Neural cell (in vitro differentiated cells): ENCODE measurements at regions not wholly inside any gene's neighbourhood (a gene's known extent, or its start where the extent isn't known, plus 50 kb on each side); places are given as distances from the start of the nearest gene placed in this dataset.

Source experiments
- H2AFZ ChIP-seq: fragments of 200-600, 300-800 bp; sonication (generic), shearing (Covaris generic); 2 replicates; pipeline ENCODE4 v1.6.0; 2014; ENCODE audit warnings: low read depth, mild to moderate bottlenecking, antibody characterized with exemption, low read length, moderate library complexity
- H3F3A ChIP-seq: fragments of 200-600 bp; shearing (Covaris generic); 2 replicates; pipeline ENCODE4 v1.6.1; 2016; ENCODE audit warnings: mild to moderate bottlenecking, moderate library complexity, mixed read lengths, antibody characterized with exemption, low read length; ENCODE audit not compliant: insufficient read depth, poor library complexity, severe bottlenecking
- H3K27ac ChIP-seq: fragments of 200-600, 300-800 bp; sonication (generic), shearing (Covaris generic); 2 replicates; pipeline ENCODE4 v1.5.1; 2014; ENCODE audit warnings: mild to moderate bottlenecking, low read length, moderate library complexity
- H3K27me3 ChIP-seq: fragments of 300-800, 200-600 bp; sonication (generic), shearing (Covaris generic); 2 replicates; pipeline ENCODE4 v1.6.0; 2014; ENCODE audit warnings: mild to moderate bottlenecking, low read depth, low read length, moderate library complexity; ENCODE audit not compliant: insufficient read depth
- H3K36me3 ChIP-seq: fragments of 300-800, 200-600 bp; sonication (generic), shearing (Covaris generic); 2 replicates; pipeline ENCODE4 v1.5.1; 2014; ENCODE audit warnings: mild to moderate bottlenecking, antibody characterized with exemption, low read length, moderate library complexity; ENCODE audit not compliant: insufficient read depth
- H3K4me2 ChIP-seq: fragments of 300-800, 200-600 bp; sonication (generic), shearing (Covaris generic); 2 replicates; pipeline ENCODE4 v1.6.0; 2014; ENCODE audit warnings: mild to moderate bottlenecking, low read length
- H3K4me3 ChIP-seq: fragments of 300-800, 200-600 bp; sonication (generic), shearing (Covaris generic); 2 replicates; pipeline ENCODE4 v1.5.1; 2014; ENCODE audit warnings: mild to moderate bottlenecking, low read length, moderate library complexity
- H3K79me2 ChIP-seq: fragments of 200-600 bp; shearing (Covaris generic); replicated peaks from 2 replicates; pipeline ENCODE4 v1.6.0; 2014; ENCODE audit warnings: mild to moderate bottlenecking, low read length, moderate library complexity; ENCODE audit not compliant: insufficient read depth
- H3K9ac ChIP-seq: fragments of 300-800, 200-600 bp; sonication (generic), shearing (Covaris generic); 2 replicates; pipeline ENCODE4 v1.6.1; 2016; ENCODE audit warnings: mild to moderate bottlenecking, low read length, mixed read lengths
- H3K9me2 ChIP-seq: fragments of 200-600 bp; shearing (Covaris generic); 2 replicates; pipeline ENCODE4 v1.6.1; 2016; ENCODE audit warnings: mild to moderate bottlenecking, low read length, mixed read lengths; ENCODE audit not compliant: insufficient read depth
- H3K9me3 ChIP-seq: fragments of 200-600, 300-800 bp; sonication (generic), shearing (Covaris generic); 2 replicates; pipeline ENCODE4 v1.6.1; 2016; ENCODE audit warnings: mild to moderate bottlenecking, mixed run types, low read length, moderate library complexity, mixed read lengths
- H4K20me1 ChIP-seq: fragments of 200-600 bp; shearing (Covaris generic); 2 replicates; pipeline ENCODE4 v1.6.1; 2016; ENCODE audit warnings: mild to moderate bottlenecking, mixed run types; ENCODE audit not compliant: insufficient read depth
- EP300 ChIP-seq: fragments of 450-650 bp; conservative IDR thresholded peaks from 2 replicates; pipeline ENCODE4 v1.6.1; 2014; ENCODE audit warnings: antibody characterized with exemption, mild to moderate bottlenecking, moderate library complexity; ENCODE audit not compliant: poor library complexity, severe bottlenecking
- EZH2 ChIP-seq: fragments of 200-600, 300-800 bp; shearing (Covaris generic), sonication (generic); IDR thresholded peaks from 2 replicates; pipeline ENCODE4 v1.6.1; 2014; ENCODE audit warnings: antibody characterized with exemption, low read length, borderline replicate concordance, mild to moderate bottlenecking; ENCODE audit not compliant: insufficient read depth, poor library complexity, severe bottlenecking
- MXI1 ChIP-seq: fragments of 450-650 bp; conservative IDR thresholded peaks from 2 replicates; pipeline ENCODE4 v1.6.1; 2014; ENCODE audit warnings: antibody characterized with exemption, mild to moderate bottlenecking; ENCODE audit not compliant: poor library complexity, severe bottlenecking
- POLR2AphosphoS5 ChIP-seq: IDR thresholded peaks from 2 replicates; pipeline ENCODE4 v1.6.1; 2012
- RAD21 ChIP-seq: fragments of 450-650 bp; conservative IDR thresholded peaks from 2 replicates; pipeline ENCODE4 v1.6.1; 2014; ENCODE audit warnings: antibody characterized with exemption, mild to moderate bottlenecking, moderate library complexity
- SMC3 ChIP-seq: fragments of 450-650 bp; conservative IDR thresholded peaks from 2 replicates; pipeline ENCODE4 v1.6.1; 2014; ENCODE audit warnings: antibody characterized with exemption, mild to moderate bottlenecking, moderate library complexity; ENCODE audit not compliant: poor library complexity
- TAF1 ChIP-seq: IDR thresholded peaks from 2 replicates; pipeline ENCODE4 v1.6.1; 2012; ENCODE audit warnings: low read depth
- TF ChIP-seq, protein P1 (sequence below): fragments of 450-650 bp; IDR thresholded peaks from 2 replicates; pipeline ENCODE4 v1.5.1; 2014; ENCODE audit warnings: antibody characterized with exemption, mild to moderate bottlenecking, moderate library complexity; ENCODE audit not compliant: poor library complexity, severe bottlenecking
- TF ChIP-seq, protein P2 (sequence below): IDR thresholded peaks from 2 replicates; pipeline ENCODE4 v1.6.1; 2012; ENCODE audit warnings: borderline replicate concordance

DNA sequence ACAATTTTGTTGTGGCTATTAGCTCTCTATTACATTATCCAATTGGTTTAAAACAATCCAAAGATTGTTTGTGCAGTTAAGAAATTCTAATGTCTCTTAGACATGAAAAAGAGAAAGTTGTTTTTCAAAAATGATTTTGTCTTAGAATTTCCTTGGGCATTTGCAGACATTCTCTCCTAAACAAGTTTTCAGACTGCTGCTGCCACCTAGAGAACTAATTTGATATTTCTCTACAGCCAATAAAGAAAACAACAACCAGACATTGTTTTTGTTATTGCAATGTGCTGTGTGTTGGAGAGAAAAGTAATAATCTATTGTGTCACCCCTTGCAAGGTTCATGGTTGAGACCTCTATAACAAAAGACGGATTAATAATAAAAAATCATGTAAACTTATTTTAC, 119.0 kb upstream of the SYT4 start:
- Histone ChIP-seq H3K4me3 (no peak overlapping the region), H3F3A (peaks cover 2% of the 10 kb centered on the region), H3K4me2 (no peak overlapping the region), H3K27ac (no peak overlapping the region), H2AFZ (no peak overlapping the region), H3K9ac (no peak overlapping the region), H3K27me3 (no peaks in the 10 kb centered on the region), H4K20me1 (no peaks in the 10 kb centered on the region), H3K9me2 (no peaks in the 10 kb centered on the region), H3K9me3 (no peaks in the 10 kb centered on the region), H3K36me3 (no peaks in the 10 kb centered on the region), H3K79me2 (no peaks in the 10 kb centered on the region)
- TF ChIP-seq RAD21: peak; percentile 91
- TF ChIP-seq, protein P1, sequence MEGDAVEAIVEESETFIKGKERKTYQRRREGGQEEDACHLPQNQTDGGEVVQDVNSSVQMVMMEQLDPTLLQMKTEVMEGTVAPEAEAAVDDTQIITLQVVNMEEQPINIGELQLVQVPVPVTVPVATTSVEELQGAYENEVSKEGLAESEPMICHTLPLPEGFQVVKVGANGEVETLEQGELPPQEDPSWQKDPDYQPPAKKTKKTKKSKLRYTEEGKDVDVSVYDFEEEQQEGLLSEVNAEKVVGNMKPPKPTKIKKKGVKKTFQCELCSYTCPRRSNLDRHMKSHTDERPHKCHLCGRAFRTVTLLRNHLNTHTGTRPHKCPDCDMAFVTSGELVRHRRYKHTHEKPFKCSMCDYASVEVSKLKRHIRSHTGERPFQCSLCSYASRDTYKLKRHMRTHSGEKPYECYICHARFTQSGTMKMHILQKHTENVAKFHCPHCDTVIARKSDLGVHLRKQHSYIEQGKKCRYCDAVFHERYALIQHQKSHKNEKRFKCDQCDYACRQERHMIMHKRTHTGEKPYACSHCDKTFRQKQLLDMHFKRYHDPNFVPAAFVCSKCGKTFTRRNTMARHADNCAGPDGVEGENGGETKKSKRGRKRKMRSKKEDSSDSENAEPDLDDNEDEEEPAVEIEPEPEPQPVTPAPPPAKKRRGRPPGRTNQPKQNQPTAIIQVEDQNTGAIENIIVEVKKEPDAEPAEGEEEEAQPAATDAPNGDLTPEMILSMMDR: peak; percentile 86
- no peak for TF ChIP-seq TAF1
- TF ChIP-seq POLR2AphosphoS5: no peak
- TF ChIP-seq SMC3: peak; percentile 91

DNA sequence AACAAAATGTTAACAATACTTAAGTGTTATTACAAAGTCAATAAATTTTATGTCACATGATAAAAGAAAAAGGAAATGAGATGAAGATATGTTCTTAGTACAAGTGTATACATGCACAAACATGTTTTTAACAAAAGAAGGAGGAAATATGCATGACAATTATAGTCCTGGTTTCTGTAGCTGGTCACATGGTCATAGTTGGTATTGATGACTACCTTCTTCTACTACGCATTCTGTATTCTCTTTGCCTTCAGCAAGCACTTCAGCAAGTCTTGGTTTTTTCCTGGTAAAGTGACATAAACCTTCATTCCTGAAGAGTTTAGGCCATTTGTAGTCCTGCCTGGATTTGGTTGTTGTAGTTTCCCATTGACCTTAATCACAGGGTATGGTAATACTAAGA, 121.3 kb upstream of the SYT4 start:
- TF ChIP-seq POLR2AphosphoS5 (no peak), EP300 (no peak), SMC3 (no peak), MXI1 (no peak), EZH2 (no peak), TAF1 (no peak)
- TF ChIP-seq, protein P2, sequence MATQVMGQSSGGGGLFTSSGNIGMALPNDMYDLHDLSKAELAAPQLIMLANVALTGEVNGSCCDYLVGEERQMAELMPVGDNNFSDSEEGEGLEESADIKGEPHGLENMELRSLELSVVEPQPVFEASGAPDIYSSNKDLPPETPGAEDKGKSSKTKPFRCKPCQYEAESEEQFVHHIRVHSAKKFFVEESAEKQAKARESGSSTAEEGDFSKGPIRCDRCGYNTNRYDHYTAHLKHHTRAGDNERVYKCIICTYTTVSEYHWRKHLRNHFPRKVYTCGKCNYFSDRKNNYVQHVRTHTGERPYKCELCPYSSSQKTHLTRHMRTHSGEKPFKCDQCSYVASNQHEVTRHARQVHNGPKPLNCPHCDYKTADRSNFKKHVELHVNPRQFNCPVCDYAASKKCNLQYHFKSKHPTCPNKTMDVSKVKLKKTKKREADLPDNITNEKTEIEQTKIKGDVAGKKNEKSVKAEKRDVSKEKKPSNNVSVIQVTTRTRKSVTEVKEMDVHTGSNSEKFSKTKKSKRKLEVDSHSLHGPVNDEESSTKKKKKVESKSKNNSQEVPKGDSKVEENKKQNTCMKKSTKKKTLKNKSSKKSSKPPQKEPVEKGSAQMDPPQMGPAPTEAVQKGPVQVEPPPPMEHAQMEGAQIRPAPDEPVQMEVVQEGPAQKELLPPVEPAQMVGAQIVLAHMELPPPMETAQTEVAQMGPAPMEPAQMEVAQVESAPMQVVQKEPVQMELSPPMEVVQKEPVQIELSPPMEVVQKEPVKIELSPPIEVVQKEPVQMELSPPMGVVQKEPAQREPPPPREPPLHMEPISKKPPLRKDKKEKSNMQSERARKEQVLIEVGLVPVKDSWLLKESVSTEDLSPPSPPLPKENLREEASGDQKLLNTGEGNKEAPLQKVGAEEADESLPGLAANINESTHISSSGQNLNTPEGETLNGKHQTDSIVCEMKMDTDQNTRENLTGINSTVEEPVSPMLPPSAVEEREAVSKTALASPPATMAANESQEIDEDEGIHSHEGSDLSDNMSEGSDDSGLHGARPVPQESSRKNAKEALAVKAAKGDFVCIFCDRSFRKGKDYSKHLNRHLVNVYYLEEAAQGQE: no peak
- H2AFZ ChIP-seq: no peak overlapping the region
- no peaks in the 10 kb centered on the region for H3K9me2 ChIP-seq
- no peak overlapping the region for H3K27ac ChIP-seq
- H3K9ac ChIP-seq: no peak overlapping the region
- no peaks in the 10 kb centered on the region for H3K27me3 ChIP-seq
- no peaks in the 10 kb centered on the region for H3K9me3 ChIP-seq
- no peaks in the 10 kb centered on the region for H4K20me1 ChIP-seq
- no peaks in the 10 kb centered on the region for H3K36me3 ChIP-seq
- H3F3A ChIP-seq: no peaks in the 10 kb centered on the region
- no peaks in the 10 kb centered on the region for H3K79me2 ChIP-seq
- H3K4me2 ChIP-seq: no peak overlapping the region
- no peak overlapping the region for H3K4me3 ChIP-seq

DNA sequence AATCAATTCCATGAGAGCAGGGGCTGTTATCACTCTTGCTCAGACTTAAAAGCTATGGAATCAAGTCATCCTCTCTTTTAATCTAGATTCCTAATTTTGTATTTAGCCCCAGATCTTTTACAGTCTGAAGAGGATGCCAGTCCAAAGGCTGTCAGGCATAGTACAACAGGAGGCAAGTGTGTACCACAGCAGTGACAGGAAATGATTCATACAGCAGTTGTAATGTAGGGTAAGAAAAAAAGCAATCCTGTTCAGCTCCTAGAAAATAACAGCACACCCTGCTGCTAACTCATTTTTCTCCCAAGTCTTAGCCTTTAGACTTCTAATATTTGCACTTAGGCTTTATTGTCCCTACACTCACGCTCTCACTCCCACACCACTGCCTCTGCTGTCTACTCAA, 127.8 kb upstream of the SYT4 start:
- Histone ChIP-seq H2AFZ (no peak overlapping the region), H3K9me2 (no peaks in the 10 kb centered on the region), H3F3A (no peaks in the 10 kb centered on the region)

More for the DNA sequence above, 127.8 kb upstream of the SYT4 start:
- TF ChIP-seq SMC3: no peak
- TF ChIP-seq, protein P2: no peak
- peak; percentile 29 for TF ChIP-seq POLR2AphosphoS5
- TF ChIP-seq RAD21: no peak
- Histone ChIP-seq H3K9ac (no peak overlapping the region), H3K79me2 (no peaks in the 10 kb centered on the region), H3K27ac (peak overlapping the region; percentile 27), H3K27me3 (no peaks in the 10 kb centered on the region), H3K4me2 (no peak overlapping the region), H3K4me3 (no peak overlapping the region), H3K9me3 (no peaks in the 10 kb centered on the region), H4K20me1 (no peaks in the 10 kb centered on the region), H3K36me3 (no peaks in the 10 kb centered on the region)
